ENCODE measurements at regions not wholly inside any gene's neighbourhood (a gene's known extent, or its start where the extent isn't known, plus 50 kb on each side); places are given as distances from the start of the nearest gene placed in this dataset.

DNA sequence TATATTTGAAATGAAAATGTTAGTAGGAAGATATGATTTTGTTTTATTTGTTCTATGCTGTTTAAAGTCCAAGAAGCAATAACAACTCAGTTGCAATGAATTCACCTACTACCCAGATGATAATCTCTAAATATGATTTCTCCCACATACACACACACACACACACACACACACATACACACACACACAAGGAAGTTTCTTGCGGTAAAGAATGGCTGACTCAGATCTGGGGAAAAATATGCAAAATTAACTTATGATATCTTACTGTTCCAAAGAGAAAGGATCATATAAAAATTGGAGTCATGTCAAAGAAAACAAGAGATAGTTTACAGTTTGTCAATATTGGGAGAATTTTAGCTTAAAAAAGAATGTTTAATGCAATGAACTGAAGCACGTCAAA lies 456.7 kb downstream of the SLC16A7 start:
- DNase-seq: no peak

DNA sequence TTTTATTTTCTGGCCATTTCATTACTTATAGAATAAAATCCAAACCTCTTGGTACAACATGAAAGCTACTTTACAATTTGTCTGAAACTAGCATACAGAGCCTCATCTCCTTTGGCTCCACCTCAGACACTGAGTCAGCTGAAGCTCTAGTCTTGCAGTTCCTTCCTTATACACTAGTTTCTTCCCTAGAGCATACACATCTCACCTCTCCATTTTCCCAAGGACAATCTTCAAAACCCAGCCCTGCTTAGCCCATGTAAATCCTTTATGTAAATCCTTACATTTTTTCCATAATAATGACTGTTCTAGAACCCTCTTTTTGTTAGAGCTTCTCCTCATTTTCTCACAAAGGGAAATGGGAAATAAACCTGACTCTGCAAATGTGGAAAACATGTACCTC lies 463.4 kb downstream of the SLC16A7 start:
- DNase-seq: no peak

GRCh38 chr12:60066655-60067054 lies 470.8 kb downstream of the SLC16A7 start:
- DNase-seq: no peak

GRCh38 chr12:60070552-60070951 lies 474.7 kb downstream of the SLC16A7 start:
- DNase-seq: no peak

- DNase-seq: no peak
Measured at GRCh38 chr12:60071759-60072191, 475.9 kb downstream of the SLC16A7 start.

DNA sequence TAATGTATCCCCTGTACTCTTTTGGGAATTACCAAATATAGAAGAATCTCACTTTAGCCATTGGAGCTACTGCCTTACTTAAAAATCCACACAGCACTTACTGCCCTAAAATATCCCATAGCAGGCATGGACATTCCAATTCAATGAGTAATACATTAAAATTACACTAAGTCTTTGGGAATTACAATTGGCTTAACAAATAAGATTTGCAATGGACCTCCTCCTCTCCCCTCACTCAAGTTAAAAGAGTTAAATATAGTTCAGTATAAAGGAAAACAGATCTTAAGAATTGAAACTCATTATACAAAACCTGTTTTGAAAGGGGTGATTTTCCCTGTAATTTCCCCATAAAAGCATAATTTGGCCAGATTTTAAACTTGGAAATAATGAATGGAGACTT lies 477.1 kb downstream of the SLC16A7 start:
- no peak for DNase-seq

DNA sequence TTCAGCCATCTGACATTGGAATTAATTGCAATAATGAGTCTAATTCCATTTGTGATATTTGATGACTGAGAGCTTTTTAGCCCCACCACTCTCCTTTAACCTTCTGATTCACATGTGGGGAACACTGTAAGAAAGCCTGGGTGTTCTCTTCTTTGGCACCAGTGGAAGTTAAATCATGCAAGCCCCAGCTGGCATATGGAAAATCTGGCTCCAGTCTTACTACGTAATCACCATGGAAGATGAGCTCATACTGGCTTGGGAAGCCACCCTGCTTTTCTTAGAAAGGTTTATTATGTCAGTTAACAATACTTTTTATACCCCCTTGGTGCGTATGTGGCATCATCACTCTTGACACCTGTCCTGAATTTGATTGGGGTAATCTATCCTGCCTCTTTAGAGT lies 479.3 kb downstream of the SLC16A7 start:
- DNase-seq: no peak

DNA sequence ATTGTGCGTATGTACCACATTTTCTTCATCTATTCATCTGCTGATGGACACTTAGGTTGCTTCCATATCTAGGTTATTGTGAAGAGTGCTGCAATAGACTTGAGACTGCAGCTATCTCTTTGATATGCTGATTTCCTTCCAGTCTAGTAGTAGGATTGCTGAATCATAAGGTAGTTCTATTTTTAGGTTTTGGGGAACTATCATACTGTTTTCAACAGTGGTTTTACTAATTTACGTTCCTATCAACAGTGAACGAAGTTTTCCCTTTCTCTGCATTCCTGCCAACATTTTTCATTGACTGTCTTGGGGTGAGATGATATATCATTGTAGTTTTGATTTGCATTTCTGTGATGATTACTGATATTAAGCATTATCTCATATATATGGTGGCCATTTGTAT lies 482.2 kb downstream of the SLC16A7 start:
- no peak for DNase-seq

DNA sequence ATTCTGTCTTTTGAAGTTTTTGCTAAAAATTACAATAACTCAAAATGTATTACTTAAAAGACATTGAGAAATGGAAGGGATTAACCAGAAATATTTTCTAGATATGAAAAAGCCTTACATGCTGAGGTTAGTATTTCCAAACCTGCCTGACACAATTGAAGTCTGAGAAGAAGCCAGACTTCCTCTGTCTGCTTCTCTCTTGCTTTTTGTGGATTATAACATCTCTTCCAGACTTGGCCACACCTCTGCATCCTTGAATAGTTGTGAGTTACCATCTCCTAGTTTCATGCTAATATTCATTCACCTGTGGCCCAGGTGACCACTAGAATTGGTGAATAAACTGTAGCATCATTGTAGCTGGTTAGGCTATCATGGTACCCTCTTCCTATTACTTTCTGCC lies 497.6 kb downstream of the SLC16A7 start:
- no peak for DNase-seq

DNA sequence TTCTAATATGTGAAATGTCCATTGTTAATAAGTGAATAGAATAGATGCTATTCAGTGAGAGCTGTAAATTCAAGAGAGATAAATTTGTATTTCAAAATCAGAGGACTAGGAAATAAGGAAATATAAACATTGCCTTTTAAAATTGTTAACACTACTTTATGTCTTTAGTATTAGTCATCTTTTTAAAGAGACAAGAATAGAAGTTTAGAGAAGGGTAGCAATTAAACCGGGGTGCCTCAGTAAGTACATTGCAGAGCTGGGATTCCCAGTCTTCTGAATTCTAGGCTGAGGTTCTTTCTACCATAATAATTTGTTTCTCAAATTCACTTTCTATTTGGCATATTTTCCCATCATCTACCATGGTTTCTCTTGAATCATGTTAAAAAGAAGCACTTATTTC lies 498.6 kb downstream of the SLC16A7 start:
- DNase-seq: no peak

- no peak for DNase-seq
Measured at GRCh38 chr12:60096727-60097126, 500.9 kb downstream of the SLC16A7 start.

DNA sequence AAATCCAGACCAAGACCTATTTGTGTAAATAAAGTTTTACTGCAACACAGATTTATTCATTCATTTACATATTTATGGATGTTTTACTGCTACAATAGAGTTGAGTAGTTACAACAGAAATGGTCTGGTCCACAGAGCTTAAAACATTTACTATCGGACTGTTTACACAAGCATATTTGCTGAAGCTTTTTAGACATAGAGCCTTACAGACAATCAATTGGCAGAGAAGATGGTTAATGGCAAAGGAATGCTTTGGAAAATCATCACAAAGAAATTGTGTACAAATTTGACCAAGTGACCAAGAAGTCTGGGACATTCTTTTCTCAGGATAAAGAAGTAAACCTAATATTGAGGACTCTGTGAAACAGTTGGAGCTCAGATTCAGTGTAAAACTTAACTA lies 504.3 kb downstream of the SLC16A7 start:
- no peak for DNase-seq

- no peak for DNase-seq
Measured at GRCh38 chr12:60100852-60101251, 505.0 kb downstream of the SLC16A7 start.

DNA sequence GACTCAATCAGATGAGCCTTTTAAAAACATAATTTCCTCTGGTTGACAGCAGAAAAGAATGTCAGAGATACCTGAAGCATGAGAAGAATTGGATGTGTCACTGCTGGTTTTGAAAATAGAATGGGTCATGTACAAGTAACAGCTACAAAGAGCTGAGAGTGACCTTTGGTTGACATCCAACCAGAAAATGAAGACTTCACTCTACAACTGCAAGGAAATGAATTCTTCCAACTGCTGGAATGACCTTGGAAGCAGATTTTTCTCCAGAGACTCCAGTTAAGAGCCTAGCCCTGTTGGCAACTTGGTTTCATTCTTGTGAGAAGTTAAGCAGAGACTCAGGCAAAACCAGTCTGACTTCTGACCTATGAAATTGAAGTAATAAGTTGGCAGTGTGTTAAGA lies 505.9 kb downstream of the SLC16A7 start:
- DNase-seq: no peak

- DNase-seq: no peak
Measured at GRCh38 chr12:60106214-60106613, 510.4 kb downstream of the SLC16A7 start.

- no peak for DNase-seq
Measured at GRCh38 chr12:60107992-60108391, 512.2 kb downstream of the SLC16A7 start.

DNA sequence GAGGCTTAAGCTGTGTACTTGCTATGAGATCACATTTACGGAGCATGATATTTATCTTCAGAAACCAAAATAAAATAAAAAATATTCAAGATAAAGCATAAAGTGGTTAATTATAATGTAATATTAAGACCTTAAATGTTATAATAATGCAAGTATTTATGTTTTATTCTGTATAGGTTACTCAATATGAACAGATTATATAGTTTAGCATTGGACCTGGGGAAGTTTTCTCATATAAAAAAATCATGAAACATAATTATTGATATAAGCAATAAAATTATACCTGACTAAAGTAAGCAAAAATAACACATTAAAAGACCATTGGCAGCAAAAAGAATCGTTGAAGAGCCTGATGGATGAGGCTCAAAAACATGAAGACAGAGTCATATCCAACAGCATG lies 516.2 kb downstream of the SLC16A7 start:
- no peak for DNase-seq

- no peak for DNase-seq
Measured at GRCh38 chr12:60112763-60113162, 516.9 kb downstream of the SLC16A7 start.

DNA sequence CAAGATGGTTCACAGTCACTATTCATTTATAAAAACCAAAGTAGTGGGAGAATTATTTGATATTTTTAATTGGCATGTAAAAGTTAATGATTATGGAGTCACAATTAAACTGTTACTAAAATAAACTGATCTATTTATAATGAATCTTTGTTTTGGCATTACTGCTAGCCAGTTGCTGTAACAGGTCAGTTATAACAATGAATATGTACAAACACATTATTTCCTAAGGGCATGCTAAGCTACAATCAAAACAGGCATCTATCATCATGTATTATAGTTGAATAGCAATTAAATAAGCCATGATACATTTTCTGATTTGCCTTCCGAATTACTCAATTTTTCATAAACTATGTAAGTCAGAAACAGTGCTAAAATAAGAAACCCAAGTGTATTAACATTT lies 518.3 kb downstream of the SLC16A7 start:
- no peak for DNase-seq

DNA sequence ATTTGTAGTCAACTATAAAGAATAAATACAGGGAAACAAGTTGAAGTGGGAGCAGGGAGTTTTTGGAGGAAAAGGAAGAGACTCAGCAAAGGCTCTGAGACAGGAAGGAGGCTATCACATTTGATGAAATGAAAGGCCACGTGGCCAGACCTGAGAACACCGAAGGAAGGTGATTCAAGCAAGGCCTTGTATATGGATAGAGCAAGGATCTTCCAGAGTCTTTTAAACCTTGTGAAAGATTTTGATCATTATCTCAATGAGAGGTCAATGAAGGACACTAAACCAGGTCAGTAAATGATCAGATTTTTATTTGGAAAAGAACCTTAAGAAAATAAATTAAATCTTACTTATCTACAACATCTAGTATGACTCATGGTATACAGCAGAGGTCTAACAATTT lies 523.5 kb downstream of the SLC16A7 start:
- DNase-seq: no peak

GRCh38 chr12:60120199-60120598 lies 524.4 kb downstream of the SLC16A7 start:
- no peak for DNase-seq

GRCh38 chr12:60123557-60123956 lies 527.7 kb downstream of the SLC16A7 start:
- no peak for DNase-seq

DNA sequence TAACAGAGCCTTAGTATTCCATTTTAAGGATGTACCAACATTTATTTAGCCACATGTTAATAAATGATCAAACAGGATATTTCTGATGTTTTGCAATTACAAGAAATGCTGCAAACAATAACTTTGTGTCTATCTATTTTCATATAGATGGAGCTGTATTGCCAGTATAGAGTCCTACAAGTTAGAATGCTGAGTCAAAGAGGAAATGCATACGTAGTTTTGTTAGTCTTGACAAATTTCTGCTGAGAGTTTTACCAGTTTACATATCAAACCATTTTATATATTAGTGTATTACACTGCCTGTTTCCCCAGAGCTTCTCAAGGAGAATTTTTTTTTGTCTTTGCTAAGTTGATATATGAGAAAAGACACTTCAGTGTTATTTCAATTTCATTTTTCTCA lies 541.7 kb downstream of the SLC16A7 start:
- DNase-seq: no peak

GRCh38 chr12:60138526-60138925 lies 542.7 kb downstream of the SLC16A7 start:
- DNase-seq: no peak

- no peak for DNase-seq
Measured at GRCh38 chr12:60144395-60144794, 548.6 kb downstream of the SLC16A7 start.

GRCh38 chr12:60148109-60148508 lies 552.3 kb downstream of the SLC16A7 start:
- no peak for DNase-seq
